Stimulated activated naive CD8-positive, alpha-beta T cell treated with anti-CD3 and anti-CD28 coated beads, Interleukin-15, amount 100 ng/mL, for 72 hours (primary cell): ENCODE measurements at regions not wholly inside any gene's neighbourhood (a gene's known extent, or its start where the extent isn't known, plus 50 kb on each side); places are given as distances from the start of the nearest gene placed in this dataset.
A peak's percentile ranks its signal among the peaks of the same experiment; 100 is the strongest.

ENCODE experiments used
- ATAC-seq: fragments of 150-1000 bp; cut with Tn5 transposase; 2 replicates; pipeline ENCODE4 v1.10.0; 2021; ENCODE audit warnings: mild to moderate bottlenecking, moderate library complexity
- DNase-seq, 2 donors: peaks; one replicate each; pipeline ENCODE4 v3.0.0; 2021 to 2022
- H3K27ac Mint-ChIP-seq, 2 donors: one replicate each; pipeline ENCODE4 v1.8.0; 2022; ENCODE audit warnings: mild to moderate bottlenecking in 2 of 2, mixed read lengths in 2 of 2, moderate library complexity in 2 of 2
- H3K27me3 Mint-ChIP-seq: one replicate; pipeline ENCODE4 v1.8.0; 2022; ENCODE audit warnings: mixed read lengths
- H3K4me1 Mint-ChIP-seq: one replicate; pipeline ENCODE4 v1.8.0; 2022; ENCODE audit warnings: mild to moderate bottlenecking, mixed read lengths
- H3K4me3 Mint-ChIP-seq, 2 donors: one replicate each; pipeline ENCODE4 v1.8.0; 2022; ENCODE audit warnings: mild to moderate bottlenecking in 2 of 2, mixed read lengths in 2 of 2, moderate library complexity in 1 of 2
- H3K9me3 Mint-ChIP-seq, 2 donors: one replicate each; pipeline ENCODE4 v1.8.0; 2022; ENCODE audit warnings: mixed read lengths in 2 of 2

- Mint-ChIP-seq H3K4me1 (peaks cover 2% of the 10 kb centered on the region), H3K27ac (no peak overlapping the region), H3K4me3 (no peak overlapping the region), H3K27me3 (peaks cover 3% of the 10 kb centered on the region), H3K9me3 (no peaks in the 10 kb centered on the region)
- DNase-seq (no peak), ATAC-seq (no peak)
These were observed 285.1 kb downstream of the ADGB start for GRCh38 chr6:146883640-146884531.

DNA sequence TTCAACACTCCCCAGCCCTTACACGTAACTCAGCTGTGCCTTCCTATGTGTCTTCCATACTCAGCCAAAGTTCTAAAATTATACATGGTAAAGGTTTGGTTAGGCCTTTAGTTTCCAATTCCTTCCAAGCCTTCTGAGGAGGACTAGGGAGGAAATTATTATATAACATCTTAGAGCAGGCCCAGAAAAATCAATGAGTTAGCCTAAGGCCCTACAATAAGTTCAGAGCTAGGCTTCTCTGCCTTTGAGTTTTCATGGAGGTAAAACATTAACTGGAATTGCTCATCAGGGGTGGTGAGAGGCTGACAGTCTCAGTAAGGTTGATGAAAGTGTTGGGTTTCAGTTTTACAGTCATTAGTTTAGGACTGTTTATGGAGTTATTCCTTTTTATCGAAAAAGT lies 286.0 kb downstream of the ADGB start:
- H3K9me3 Mint-ChIP-seq: no peaks in the 10 kb centered on the region
- no peaks in the 10 kb centered on the region for H3K4me1 Mint-ChIP-seq
- ATAC-seq (no peak), DNase-seq (no peak)
- no peak overlapping the region for H3K4me3 Mint-ChIP-seq
- H3K27ac Mint-ChIP-seq: no peak overlapping the region
- H3K27me3 Mint-ChIP-seq: peaks cover 9% of the 10 kb centered on the region

DNA sequence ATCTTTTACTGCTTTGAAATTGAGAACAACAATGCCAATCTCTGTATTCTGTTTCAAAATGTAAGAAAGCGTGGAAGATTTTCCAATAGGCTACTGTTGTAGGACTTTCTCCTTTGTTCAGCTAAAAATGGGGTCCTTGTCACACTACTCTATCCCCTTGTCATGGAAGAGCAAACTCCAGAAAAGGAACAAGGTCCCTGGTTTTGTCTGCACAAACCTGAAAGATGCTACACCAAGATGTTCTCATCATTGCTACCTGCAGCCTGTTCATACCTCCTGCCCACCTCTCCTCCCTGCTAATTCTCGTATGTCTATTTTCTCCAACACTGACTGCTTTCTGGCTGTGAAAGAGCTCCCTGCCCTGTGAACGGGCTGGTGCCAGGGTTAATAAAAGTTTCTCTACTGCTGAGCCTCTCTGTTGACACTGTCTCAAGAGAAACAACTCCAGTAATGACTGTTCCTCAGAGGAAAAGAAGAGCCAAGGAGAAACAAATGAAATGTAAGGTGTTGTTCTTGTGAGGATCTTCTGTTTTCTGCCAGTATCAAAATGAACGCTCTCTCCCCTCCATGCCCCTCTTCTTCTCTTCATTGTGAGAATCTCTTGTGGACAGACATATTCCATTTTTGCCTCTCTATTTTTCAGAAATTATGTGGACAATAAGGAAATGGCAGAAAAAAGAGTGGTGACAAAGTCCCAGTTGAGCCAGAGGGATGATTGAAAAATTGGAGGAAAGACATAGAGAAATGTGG lies 287.1 kb downstream of the ADGB start:
- DNase-seq (no peak), ATAC-seq (no peak)
- Mint-ChIP-seq H3K4me1 (no peaks in the 10 kb centered on the region), H3K9me3 (no peaks in the 10 kb centered on the region), H3K27ac (no peak overlapping the region), H3K4me3 (no peak overlapping the region), H3K27me3 (peaks cover 9% of the 10 kb centered on the region)

GRCh38 chr6:146886587-146887446 lies 288.0 kb downstream of the ADGB start:
- Mint-ChIP-seq H3K9me3 (no peaks in the 10 kb centered on the region), H3K4me1 (no peaks in the 10 kb centered on the region), H3K4me3 (no peak overlapping the region), H3K27me3 (peaks cover 9% of the 10 kb centered on the region), H3K27ac (no peak overlapping the region)
- ATAC-seq: no peak
- no peak for DNase-seq

DNA sequence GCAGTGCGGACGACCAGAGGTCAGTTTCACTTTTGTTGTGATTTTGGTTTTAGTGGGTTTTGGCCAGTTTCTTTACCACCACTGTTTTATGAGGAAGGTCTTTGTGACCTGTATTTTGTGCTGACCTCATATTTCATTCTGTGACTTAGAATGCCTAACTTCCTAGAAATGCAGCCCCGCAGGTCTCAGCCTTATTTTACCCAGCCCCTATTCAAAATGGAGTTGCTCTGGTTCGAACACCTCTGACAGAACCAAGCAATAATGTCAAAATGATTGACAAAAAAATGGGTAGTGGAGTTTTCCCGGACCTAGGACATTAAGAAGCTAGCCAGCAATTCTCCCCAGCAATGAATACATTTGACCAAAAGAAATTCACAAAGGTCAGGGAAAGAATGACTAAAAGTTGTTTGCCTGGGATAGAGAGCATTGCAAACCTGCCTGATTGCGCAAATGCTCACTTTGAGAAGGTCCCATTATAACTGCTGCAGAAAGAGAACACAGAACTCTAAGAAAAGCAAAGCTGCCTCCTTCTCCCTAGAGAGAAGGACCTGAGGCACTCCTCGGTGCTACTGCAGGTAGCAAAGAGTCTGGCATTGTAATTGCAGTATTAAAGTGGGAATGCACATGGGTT lies 288.8 kb downstream of the ADGB start:
- peaks cover 9% of the 10 kb centered on the region for H3K27me3 Mint-ChIP-seq

DNA sequence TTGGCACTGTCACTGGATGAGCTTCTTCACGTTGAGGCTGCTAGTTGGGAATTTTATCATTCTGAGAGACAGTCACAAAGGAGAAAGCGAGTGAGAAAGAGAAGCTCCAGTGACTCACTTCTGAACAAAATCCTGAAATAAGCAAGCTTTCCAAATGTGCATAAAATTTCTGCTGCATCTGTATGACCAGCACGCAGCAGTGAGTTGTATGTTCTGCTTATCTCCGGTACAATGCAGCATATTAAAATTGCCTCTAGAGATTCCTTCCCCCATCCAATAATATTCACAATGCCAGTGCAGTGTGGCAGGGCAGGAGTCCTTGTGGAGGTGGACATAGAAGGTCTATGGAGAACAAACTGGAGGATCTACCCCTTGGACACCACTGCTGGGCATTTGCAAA lies 290.5 kb downstream of the ADGB start:
- ATAC-seq: no peak
- H3K27ac Mint-ChIP-seq: no peak overlapping the region
- no peak for DNase-seq
- peaks cover 13% of the 10 kb centered on the region for H3K27me3 Mint-ChIP-seq
- H3K4me1 Mint-ChIP-seq: peaks cover 5% of the 10 kb centered on the region
- H3K4me3 Mint-ChIP-seq: no peak overlapping the region
- no peaks in the 10 kb centered on the region for H3K9me3 Mint-ChIP-seq

More for the DNA sequence above, 288.8 kb downstream of the ADGB start:
- no peak overlapping the region for H3K4me3 Mint-ChIP-seq
- no peak overlapping the region for H3K27ac Mint-ChIP-seq
- ATAC-seq: no peak
- no peak for DNase-seq
- H3K9me3 Mint-ChIP-seq: no peaks in the 10 kb centered on the region
- peaks cover 2% of the 10 kb centered on the region for H3K4me1 Mint-ChIP-seq

DNA sequence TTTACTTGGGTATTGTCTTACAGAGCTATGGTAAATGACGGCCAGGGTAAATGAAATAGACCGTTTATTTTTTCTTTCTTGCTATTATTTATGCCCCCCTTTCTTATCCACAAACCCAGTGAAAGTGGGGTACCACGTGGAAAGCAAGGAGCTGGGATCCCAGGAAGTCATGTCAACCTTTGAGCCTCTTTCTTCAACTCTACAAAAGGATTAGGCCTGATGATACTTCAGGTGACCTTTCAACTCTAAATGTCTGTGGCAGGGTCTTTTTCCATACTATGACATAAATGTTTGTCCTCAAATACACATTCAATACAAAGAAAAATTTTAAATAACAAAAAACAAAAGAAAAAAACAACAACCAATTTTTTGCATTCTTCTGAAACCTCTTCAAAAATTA lies 291.4 kb downstream of the ADGB start:
- DNase-seq: no peak
- Mint-ChIP-seq H3K27me3 (peaks cover 22% of the 10 kb centered on the region), H3K4me3 (no peak overlapping the region), H3K27ac (no peak overlapping the region), H3K9me3 (no peaks in the 10 kb centered on the region), H3K4me1 (peaks cover 5% of the 10 kb centered on the region)
- no peak for ATAC-seq

DNA sequence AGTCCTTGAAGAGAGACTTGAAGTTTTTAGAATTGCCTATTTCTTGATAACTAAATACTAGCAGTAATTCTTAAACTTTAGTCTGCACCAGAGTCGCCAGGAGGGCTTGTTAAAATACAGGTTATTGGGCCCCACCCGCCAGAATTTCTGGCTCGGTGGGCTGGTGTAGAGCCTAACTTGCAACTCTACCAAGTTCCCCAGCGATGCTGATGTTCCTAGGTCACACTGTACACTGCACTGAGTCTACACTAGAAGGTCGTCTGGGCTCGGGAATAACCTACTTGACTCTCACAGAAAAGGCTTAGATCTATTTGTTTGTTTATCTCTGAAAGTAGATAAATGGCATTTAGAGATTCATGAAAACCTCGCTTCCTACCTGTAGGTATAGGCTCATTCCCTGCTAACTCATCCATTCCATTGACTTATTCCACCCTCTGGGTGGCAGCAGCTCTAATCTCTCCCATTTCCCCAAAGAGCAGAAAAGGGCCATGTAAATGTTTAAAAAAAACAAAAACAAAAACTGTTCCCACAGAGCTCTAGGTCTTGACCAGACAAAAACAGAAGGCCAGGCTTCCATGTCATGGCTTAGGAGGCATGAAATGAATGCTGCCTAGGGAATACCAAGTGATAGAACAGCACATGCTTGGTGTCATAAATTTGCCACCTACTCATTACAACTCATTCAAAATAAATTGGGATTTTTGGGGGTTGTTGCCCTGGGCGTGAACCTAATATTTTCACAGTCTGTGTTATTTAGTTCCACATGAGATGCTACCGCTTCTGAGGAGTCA lies 292.1 kb downstream of the ADGB start:
- peaks cover 28% of the 10 kb centered on the region for H3K27me3 Mint-ChIP-seq
- H3K27ac Mint-ChIP-seq: peak overlapping the region in 1 of 2 donors; percentile 64
- DNase-seq (no peak), ATAC-seq (no peak)
- peaks cover 5% of the 10 kb centered on the region for H3K4me1 Mint-ChIP-seq
- no peaks in the 10 kb centered on the region for H3K9me3 Mint-ChIP-seq
- H3K4me3 Mint-ChIP-seq: no peak overlapping the region

- peaks cover 5% of the 10 kb centered on the region for H3K4me1 Mint-ChIP-seq
- ATAC-seq (no peak), DNase-seq (no peak)
- no peaks in the 10 kb centered on the region for H3K9me3 Mint-ChIP-seq
- H3K4me3 Mint-ChIP-seq: no peak overlapping the region
- H3K27me3 Mint-ChIP-seq: peaks cover 31% of the 10 kb centered on the region
- no peak overlapping the region for H3K27ac Mint-ChIP-seq
These were observed 293.0 kb downstream of the ADGB start for GRCh38 chr6:146891615-146892265.

GRCh38 chr6:146892283-146892612 lies 293.5 kb downstream of the ADGB start:
- H3K9me3 Mint-ChIP-seq: no peaks in the 10 kb centered on the region
- H3K27ac Mint-ChIP-seq: no peak overlapping the region
- no peak for DNase-seq
- ATAC-seq: no peak
- H3K27me3 Mint-ChIP-seq: peaks cover 36% of the 10 kb centered on the region
- peaks cover 5% of the 10 kb centered on the region for H3K4me1 Mint-ChIP-seq
- no peak overlapping the region for H3K4me3 Mint-ChIP-seq

DNA sequence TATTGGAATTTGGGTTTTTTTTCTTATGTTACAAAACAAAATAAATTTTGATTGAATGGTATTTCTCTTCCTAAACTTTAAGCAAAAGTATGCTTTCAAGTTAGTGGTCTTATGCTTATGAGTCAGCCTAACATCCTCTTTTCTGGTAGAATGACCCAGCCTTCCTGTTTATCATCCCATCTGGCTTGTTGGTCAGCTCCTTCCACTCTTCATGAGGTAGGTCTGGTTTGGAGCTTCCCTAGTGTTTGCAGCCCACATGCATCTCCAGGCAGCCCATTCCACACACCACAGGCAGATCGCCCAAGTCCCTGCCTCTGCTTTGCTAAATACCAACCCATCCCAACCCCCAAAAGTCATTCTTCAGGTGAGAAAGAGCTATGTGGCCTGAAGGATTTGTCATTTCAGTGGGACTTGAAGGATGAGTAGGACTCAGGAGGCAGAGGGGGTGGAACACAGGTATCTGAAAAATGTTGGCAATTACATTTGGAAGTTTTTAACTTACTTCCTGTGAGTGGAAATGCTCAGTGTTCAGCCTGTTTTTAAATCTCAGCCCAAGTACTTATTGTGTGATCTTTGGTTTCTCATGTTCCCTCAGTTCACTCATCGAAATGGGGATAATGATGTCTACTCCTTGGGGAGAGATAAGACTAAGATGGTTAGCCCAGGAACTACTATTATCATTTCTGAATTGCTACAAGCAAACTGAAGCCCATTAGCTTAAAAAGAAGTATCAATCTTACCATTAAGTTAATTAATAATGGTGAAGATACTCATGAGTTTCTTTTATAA lies 294.0 kb downstream of the ADGB start:
- H3K4me3 Mint-ChIP-seq: no peak overlapping the region
- ATAC-seq: no peak
- H3K4me1 Mint-ChIP-seq: peaks cover 5% of the 10 kb centered on the region
- peaks cover 37% of the 10 kb centered on the region for H3K27me3 Mint-ChIP-seq
- peak overlapping the region in 1 of 2 donors; percentile 66 for H3K27ac Mint-ChIP-seq
- H3K9me3 Mint-ChIP-seq: no peaks in the 10 kb centered on the region
- DNase-seq: no peak

GRCh38 chr6:146893690-146894089 lies 294.9 kb downstream of the ADGB start:
- H3K27ac Mint-ChIP-seq: no peak overlapping the region
- peaks cover 5% of the 10 kb centered on the region for H3K4me1 Mint-ChIP-seq
- no peak overlapping the region for H3K4me3 Mint-ChIP-seq
- H3K9me3 Mint-ChIP-seq: no peaks in the 10 kb centered on the region
- DNase-seq (no peak), ATAC-seq (no peak)
- H3K27me3 Mint-ChIP-seq: peaks cover 41% of the 10 kb centered on the region

DNA sequence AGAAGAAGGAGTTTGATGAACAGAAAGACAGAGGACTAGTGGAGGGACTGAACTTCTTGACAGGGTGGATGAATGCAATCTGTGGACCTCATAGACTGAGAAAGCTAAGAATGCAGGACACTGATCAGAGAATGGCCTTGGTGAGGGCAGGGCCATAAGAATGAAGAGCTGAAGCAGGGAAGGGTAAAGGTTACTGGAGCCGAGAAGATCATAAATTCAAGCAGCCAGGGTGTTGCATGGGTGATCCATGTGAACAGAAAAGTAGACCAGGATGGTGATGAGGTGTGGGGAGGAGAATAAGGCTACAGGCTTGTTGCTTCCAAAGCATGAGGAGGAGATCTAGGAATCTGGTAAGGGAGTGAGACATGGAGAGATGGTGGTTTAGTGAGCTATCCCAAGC lies 295.9 kb downstream of the ADGB start:
- H3K9me3 Mint-ChIP-seq: no peaks in the 10 kb centered on the region
- H3K27me3 Mint-ChIP-seq: peaks cover 38% of the 10 kb centered on the region
- no peak overlapping the region for H3K4me3 Mint-ChIP-seq
- ATAC-seq (no peak), DNase-seq (no peak)
- peaks cover 5% of the 10 kb centered on the region for H3K4me1 Mint-ChIP-seq
- peak overlapping the region in 1 of 2 donors; percentile 3 for H3K27ac Mint-ChIP-seq
